ENCODE measurements at regions not wholly inside any gene's neighbourhood (a gene's known extent, or its start where the extent isn't known, plus 50 kb on each side); places are given as distances from the start of the nearest gene placed in this dataset.

GRCh38 chr15:35911052-35911777, 365.2 kb upstream of the DPH6 start:
- Histone ChIP-seq H3K4me3 (no peak overlapping the region), H3K27me3 (no peaks in the 10 kb centered on the region), H3K9me3 (peaks cover 0 to 5% (median 0%) of the 10 kb centered on the region in 4 donors), H3K36me3 (no peaks in the 10 kb centered on the region), H3K4me1 (peaks cover 0 to 4% (median 0%) of the 10 kb centered on the region in 4 donors), H3K27ac (no peak overlapping the region)
- WGBS, 2 donors = 82 to 84% methylated on average over 2 of the region's 2 CpGs
- TF ChIP-seq CTCF (IDR thresholded peaks at IDR 0.05) = no peak
- TF ChIP-seq POLR2AphosphoS5 (IDR thresholded peaks at IDR 0.05) = no peak
- TF ChIP-seq POLR2A (IDR thresholded peaks at IDR 0.05) = no peak
- TF ChIP-seq EP300 (IDR thresholded peaks at IDR 0.05) = no peak
- DNase-seq = no peak
- intact Hi-C loops (cut with DNase I) = no loop called here

GRCh38 chr15:35912196-35912595, 366.2 kb upstream of the DPH6 start:
- intact Hi-C loops (cut with DNase I) = no loop called here
- WGBS, 2 donors = 69 to 84% methylated on average over 2 of the region's 2 CpGs
- Histone ChIP-seq H3K4me3 (no peak overlapping the region), H3K9me3 (peaks cover 0 to 5% (median 0%) of the 10 kb centered on the region in 4 donors), H3K27ac (no peak overlapping the region), H3K4me1 (peaks cover 0 to 3% (median 0%) of the 10 kb centered on the region in 4 donors), H3K36me3 (no peaks in the 10 kb centered on the region), H3K27me3 (no peaks in the 10 kb centered on the region)
- no peak for TF ChIP-seq CTCF (IDR thresholded peaks at IDR 0.05)
- no peak for TF ChIP-seq EP300 (IDR thresholded peaks at IDR 0.05)
- TF ChIP-seq POLR2A (IDR thresholded peaks at IDR 0.05) = no peak
- no peak for TF ChIP-seq POLR2AphosphoS5 (IDR thresholded peaks at IDR 0.05)
- no peak for DNase-seq

- Histone ChIP-seq H3K27me3 (no peaks in the 10 kb centered on the region), H3K27ac (no peak overlapping the region), H3K36me3 (no peaks in the 10 kb centered on the region), H3K4me1 (no peaks in the 10 kb centered on the region), H3K4me3 (no peak overlapping the region), H3K9me3 (peaks cover 0 to 5% (median 0%) of the 10 kb centered on the region in 4 donors)
- WGBS, 2 donors = 86 to 88% methylated on average over 2 of the region's 2 CpGs
- intact Hi-C loops (cut with DNase I) = loop anchor here (1.0 kb wide), 1 partner anchor 18 kb away; no protein-coding TSS in a partner anchor
- TF ChIP-seq EP300 (IDR thresholded peaks at IDR 0.05) (no peak), POLR2AphosphoS5 (IDR thresholded peaks at IDR 0.05) (no peak), POLR2A (IDR thresholded peaks at IDR 0.05) (no peak)
- DNase-seq = no peak
Measured at GRCh38 chr15:35914573-35914972, 368.6 kb upstream of the DPH6 start.

- TF ChIP-seq POLR2AphosphoS5 (IDR thresholded peaks at IDR 0.05) (no peak), POLR2A (IDR thresholded peaks at IDR 0.05) (no peak), CTCF (IDR thresholded peaks at IDR 0.05) (no peak), EP300 (IDR thresholded peaks at IDR 0.05) (no peak)
- DNase-seq = no peak
- Histone ChIP-seq H3K36me3 (no peaks in the 10 kb centered on the region), H3K4me3 (no peak overlapping the region), H3K9me3 (no peaks in the 10 kb centered on the region), H3K27me3 (no peaks in the 10 kb centered on the region), H3K4me1 (no peaks in the 10 kb centered on the region), H3K27ac (no peak overlapping the region)
- intact Hi-C loops (cut with DNase I) = no loop called here
Measured at GRCh38 chr15:35921046-35921445, 375.1 kb upstream of the DPH6 start.

GRCh38 chr15:35925275-35926006, 379.5 kb upstream of the DPH6 start:
- intact Hi-C loops (cut with DNase I) = no loop called here
- H3K36me3 ChIP-seq = no peaks in the 10 kb centered on the region
- no peaks in the 10 kb centered on the region for H3K9me3 ChIP-seq
- no peaks in the 10 kb centered on the region for H3K27me3 ChIP-seq
- WGBS, 2 donors = 76 to 83% methylated on average over 9 of the region's 9 CpGs
- H3K4me3 ChIP-seq = no peak overlapping the region
- no peaks in the 10 kb centered on the region for H3K4me1 ChIP-seq
- DNase-seq = no peak
- TF ChIP-seq EP300 (IDR thresholded peaks at IDR 0.05) = no peak
- no peak for TF ChIP-seq POLR2AphosphoS5 (IDR thresholded peaks at IDR 0.05)
- TF ChIP-seq CTCF (IDR thresholded peaks at IDR 0.05) = no peak
- TF ChIP-seq POLR2A (IDR thresholded peaks at IDR 0.05) = no peak
- H3K27ac ChIP-seq = no peak overlapping the region
